Left cardiac atrium (tissue), 4 donors: ENCODE measurements at regions not wholly inside any gene's neighbourhood (a gene's known extent, or its start where the extent isn't known, plus 50 kb on each side); places are given as distances from the start of the nearest gene placed in this dataset.
"Not testable (repeated sequence)": the region's sequence is repeated elsewhere in the genome, so short reads cannot be mapped to it uniquely, and the experiment has no call there.

ENCODE experiments used
- ATAC-seq, 2 donors: fragments of 200-7000 bp; cut with Tn5 transposase; one replicate each; pipeline ENCODE4 v1.9.1; 2020; ENCODE audit warnings: mild to moderate bottlenecking in 2 of 2, moderate library complexity in 2 of 2
- DNase-seq: peaks from one replicate; pipeline ENCODE4 v3.0.0-alpha.2; 2020
- intact Hi-C, 2 donors: fragments of 100-400 bp; cut with DNase I; formaldehyde crosslinking; loops; one replicate each; pipeline versions ENCODE4 v1.14.1 to v1.15.1; 2022 to 2023
- donor health status: DM: no; HTN: yes; CAD: no.
- donor health status: DM: no; HTN: yes; CAD: no; lungs with severe emphysema.
- donor health status: DM: yes; HTN: yes; CAD: no.
- donor health status: Dilated cardiomyopathy.

- no peak for DNase-seq
- no peak for ATAC-seq
Measured at GRCh38 chr6:113370508-113371502, 486.3 kb upstream of the MARCKS start.

GRCh38 chr6:113375466-113375865, 481.7 kb upstream of the MARCKS start:
- intact Hi-C loops, DNase-seq, ATAC-seq: not testable (repeated sequence)

More at GRCh38 chr6:113370508-113371502, 486.3 kb upstream of the MARCKS start:
- intact Hi-C loops: no loop called here

- no peak for ATAC-seq
- intact Hi-C loops: no loop called here
- DNase-seq: no peak
Measured at GRCh38 chr6:113375950-113376846, 480.9 kb upstream of the MARCKS start.

- ATAC-seq (no peak), DNase-seq (no peak)
- intact Hi-C loops: no loop called here
Measured at GRCh38 chr6:113376847-113377165, 480.3 kb upstream of the MARCKS start.

GRCh38 chr6:113377362-113377942, 479.7 kb upstream of the MARCKS start:
- DNase-seq (no peak), ATAC-seq (no peak)
- intact Hi-C loops: no loop called here

GRCh38 chr6:113380591-113380990, 476.6 kb upstream of the MARCKS start:
- intact Hi-C loops: no loop called here
- DNase-seq (no peak), ATAC-seq (no peak)

- intact Hi-C loops: no loop called here
- ATAC-seq (no peak), DNase-seq (no peak)
Measured at GRCh38 chr6:113381232-113381631, 475.9 kb upstream of the MARCKS start.

- ATAC-seq (no peak), DNase-seq (no peak)
- intact Hi-C loops: no loop called here
Measured at GRCh38 chr6:113381959-113382358, 475.2 kb upstream of the MARCKS start.

GRCh38 chr6:113383701-113384100, 473.4 kb upstream of the MARCKS start:
- intact Hi-C loops: no loop called here
- DNase-seq: no peak
- no peak for ATAC-seq

GRCh38 chr6:113385020-113385431, 472.1 kb upstream of the MARCKS start:
- intact Hi-C loops: no loop called here
- no peak for DNase-seq
- ATAC-seq: no peak

GRCh38 chr6:113388996-113389395, 468.1 kb upstream of the MARCKS start:
- DNase-seq: no peak
- intact Hi-C loops: no loop called here
- ATAC-seq: no peak

GRCh38 chr6:113392551-113393055, 464.5 kb upstream of the MARCKS start:
- DNase-seq: no peak
- ATAC-seq: no peak
- intact Hi-C loops: no loop called here

- no peak for DNase-seq
- intact Hi-C loops: no loop called here
- ATAC-seq: no peak
Measured at GRCh38 chr6:113394216-113394615, 462.9 kb upstream of the MARCKS start.

- no peak for ATAC-seq
- no peak for DNase-seq
- intact Hi-C loops: no loop called here
Measured at GRCh38 chr6:113394729-113395128, 462.4 kb upstream of the MARCKS start.

GRCh38 chr6:113396730-113397129, 460.4 kb upstream of the MARCKS start:
- no peak for DNase-seq

GRCh38 chr6:113397236-113397635, 459.9 kb upstream of the MARCKS start:
- ATAC-seq: no peak
- intact Hi-C loops: no loop called here

More at GRCh38 chr6:113396730-113397129, 460.4 kb upstream of the MARCKS start:
- intact Hi-C loops: no loop called here
- ATAC-seq: no peak

GRCh38 chr6:113401231-113401630, 455.9 kb upstream of the MARCKS start:
- intact Hi-C loops: no loop called here
- no peak for DNase-seq
- ATAC-seq: no peak

More at GRCh38 chr6:113397236-113397635, 459.9 kb upstream of the MARCKS start:
- DNase-seq: no peak

- intact Hi-C loops: no loop called here
- DNase-seq: no peak
- no peak for ATAC-seq
Measured at GRCh38 chr6:113402544-113402943, 454.6 kb upstream of the MARCKS start.

GRCh38 chr6:113403966-113404595, 453.1 kb upstream of the MARCKS start:
- no peak for DNase-seq
- no peak for ATAC-seq
- intact Hi-C loops: no loop called here
